HepG2 (cell line): ENCODE measurements at regions not wholly inside any gene's neighbourhood (a gene's known extent, or its start where the extent isn't known, plus 50 kb on each side); places are given as distances from the start of the nearest gene placed in this dataset.

Source experiments
- ATAC-seq: fragments of 200-7000 bp; cut with Tn5 transposase; 3 replicates; pipeline ENCODE4 v1.9.1; 2020; ENCODE audit warnings: mild to moderate bottlenecking, moderate library complexity
- BruUV-seq: library from RNA; stranded (reverse); fragments of 400-500 nt; replicated peaks from 2 replicates; lab custom pipeline; 2021; lab: Mats Ljungman, UMichigan
- CTCF ChIA-PET: fragments of 300-600 bp; formaldehyde crosslinking; extraction: SDS; loops from one replicate; lab custom pipeline; 2021; ENCODE audit warnings: low total read pairs, inconsistent platforms, low intra/inter-chr PET ratio; lab: Yijun Ruan, JAX
- POLR2A ChIA-PET: fragments of 350-600 bp; sonication (Branson Sonifier 250); formaldehyde crosslinking; loops from one replicate; lab custom pipeline; 2020; ENCODE audit warnings: antibody characterized with exemption, inconsistent platforms; lab: Yijun Ruan, JAX
- DNase-seq: peaks from one replicate; pipeline ENCODE4 v3.0.0-alpha.2; 2015; ENCODE audit warnings: low spot score
- FAIRE-seq: peaks from 3 replicates; lab custom pipeline; 2011; peaks lifted over from hg19 to GRCh38; lab: Jason Lieb, UNC
- H2AFZ ChIP-seq: one replicate; pipeline ENCODE4 v1.6.1; 2011; ENCODE audit warnings: low read length, inconsistent platforms
- H3K27ac ChIP-seq: fragments of 300-600 bp; 3 replicates; pipeline ENCODE4 v1.8.0; 2011; ENCODE audit warnings: mixed run types, mild to moderate bottlenecking, mixed read lengths, low read length, inconsistent platforms; ENCODE audit not compliant: insufficient read depth; ENCODE audit errors: extremely low read length
- H3K27me3 ChIP-seq, 2 experiments: fragments of 200-600 bp in 1 of 2; 2 replicates in 1 of 2; 3 replicates in 1 of 2; pipeline versions ENCODE4 v1.6.0 to v1.8.0; 2011; ENCODE audit warnings: low read length in 2 of 2, mild to moderate bottlenecking in 2 of 2, moderate library complexity in 2 of 2, inconsistent platforms in 1 of 2; ENCODE audit not compliant: insufficient read depth in 2 of 2, control insufficient read depth in 1 of 2
- H3K36me3 ChIP-seq, 2 experiments: fragments of 200-600 bp in 1 of 2; replicated peaks in 1 of 2; 2 replicates in 1 of 2; 3 replicates in 1 of 2; pipeline versions ENCODE4 v1.5.1 to v1.8.0; 2011; ENCODE audit warnings: low read length in 2 of 2, inconsistent platforms in 1 of 2; ENCODE audit not compliant: insufficient read depth in 2 of 2, control insufficient read depth in 1 of 2
- H3K4me1 ChIP-seq: 2 replicates; pipeline ENCODE4 v1.5.1; 2012; ENCODE audit warnings: low read length, inconsistent platforms; ENCODE audit not compliant: insufficient read depth
- H3K4me2 ChIP-seq: 2 replicates; pipeline ENCODE4 v1.6.0; 2011; ENCODE audit warnings: low read depth, low read length, inconsistent platforms
- H3K4me3 ChIP-seq, 3 experiments: fragments of 200-600 bp in 1 of 3; sonication (generic), shearing (Covaris generic) in 1 of 3; replicated peaks in 1 of 3; 2 replicates each; pipeline ENCODE4 v1.5.1; 2011 to 2016; ENCODE audit warnings: low read length in 3 of 3, inconsistent platforms in 2 of 3, low read depth in 2 of 3, mild to moderate bottlenecking in 2 of 3, control low read depth in 1 of 3, mixed read lengths in 1 of 3; ENCODE audit not compliant: insufficient read depth in 1 of 3
- H3K79me2 ChIP-seq: one replicate; pipeline ENCODE4 v1.6.1; 2011; ENCODE audit warnings: low read length, inconsistent platforms; ENCODE audit not compliant: insufficient read depth
- H3K9ac ChIP-seq: 2 replicates; pipeline ENCODE4 v1.6.0; 2011; ENCODE audit warnings: mild to moderate bottlenecking, low read depth, low read length, inconsistent platforms; ENCODE audit not compliant: insufficient read depth
- H3K9me3 ChIP-seq: 2 replicates; pipeline ENCODE4 v1.5.1; 2012; ENCODE audit warnings: mild to moderate bottlenecking, low read length
- H4K20me1 ChIP-seq: 2 replicates; pipeline ENCODE4 v1.6.0; 2011; ENCODE audit warnings: inconsistent platforms, mild to moderate bottlenecking, low read length, moderate library complexity; ENCODE audit not compliant: insufficient read depth
- GABPA ChIP-seq, 2 experiments: IDR thresholded peaks; 2 replicates each; pipeline ENCODE4 v1.6.1; 2011 to 2016; ENCODE audit warnings: low read depth in 2 of 2, low read length in 1 of 2, missing biosample characterization in 1 of 2, missing genetic modification characterization in 1 of 2
- MATR3 ChIP-seq: sonication (generic); formaldehyde crosslinking; IDR thresholded peaks from 2 replicates; pipeline ENCODE4 v1.4.0; 2020; ENCODE audit warnings: missing genetic modification reagents
- STAT5B ChIP-seq: sonication (generic); formaldehyde crosslinking; IDR thresholded peaks from 2 replicates; pipeline ENCODE4 v1.4.0; 2020; ENCODE audit warnings: missing genetic modification reagents
- ZBTB2 ChIP-seq: sonication (generic); formaldehyde crosslinking; IDR thresholded peaks from 2 replicates; pipeline ENCODE4 v1.8.0; 2022; ENCODE audit warnings: low read depth, missing genetic modification reagents
- ZNF468 ChIP-seq: sonication (generic); formaldehyde crosslinking; IDR thresholded peaks from 2 replicates; pipeline ENCODE4 v1.8.0; 2022; ENCODE audit warnings: mild to moderate bottlenecking, moderate library complexity, missing genetic modification reagents
- WGBS: methylation state at CpG from one replicate; pipeline ENCODE4 v1.1.6; 2017; ENCODE audit warnings: low lambda C conversion rate; 5-methylcytosine and 5-hydroxymethylcytosine counted together
- in situ Hi-C: cut with HindIII; loops from 2 replicates; pipeline ENCODE4 v1.10.0; 2017; ENCODE audit warnings: low pct_unique_long_range_greater_than_20kb; ENCODE audit not compliant: extremely low pct_ligation_motif_present
- intact Hi-C: fragments of 100-400 bp; cut with micrococcal nuclease; formaldehyde crosslinking; loops from one replicate; pipeline ENCODE4 v1.10.0; 2022; ENCODE audit not compliant: unreplicated experiment

- no TSS peak for BruUV-seq
- Histone ChIP-seq H3K4me2 (no peak overlapping the region), H3K79me2 (no peaks in the 10 kb centered on the region), H2AFZ (no peak overlapping the region), H3K27ac (no peak overlapping the region), H3K9me3 (no peaks in the 10 kb centered on the region), H3K9ac (no peak overlapping the region), H3K4me3 (no peak overlapping the region), H3K4me1 (no peaks in the 10 kb centered on the region), H3K27me3 (no peaks in the 10 kb centered on the region; a peak in 1 of 5 replicates), H3K36me3 (no peaks in the 10 kb centered on the region), H4K20me1 (no peaks in the 10 kb centered on the region)
- intact Hi-C loops (no loop called here), in situ Hi-C loops (no loop called here)
- ATAC-seq = no peak
- FAIRE-seq = no peak
- CTCF ChIA-PET = no interaction called here
- TF ChIP-seq ZBTB2 (CRISPR knock-in tag) (no peak), STAT5B (no peak), GABPA (IDR thresholded peaks at IDR 0.05; ENCODE audit: low read depth, low read length) (no peak), GABPA (CRISPR knock-in tag; IDR thresholded peaks at IDR 0.05; ENCODE audit: low read depth) (peak; percentile 35; the same call in 1 of the 2 replicates), ZNF468 (CRISPR knock-in tag) (no peak)
- POLR2A ChIA-PET = no interaction called here
- DNase-seq = no peak
These were observed 148.9 kb upstream of the IRX2 start for GRCh38 chr5:2900360-2900759.

- Histone ChIP-seq H3K79me2 (no peaks in the 10 kb centered on the region), H3K4me3 (no peak overlapping the region), H2AFZ (no peak overlapping the region), H3K27me3 (no peaks in the 10 kb centered on the region; a peak in 1 of 5 replicates), H3K9ac (no peak overlapping the region), H3K4me1 (no peaks in the 10 kb centered on the region), H3K36me3 (no peaks in the 10 kb centered on the region), H3K9me3 (no peaks in the 10 kb centered on the region), H3K27ac (no peak overlapping the region), H4K20me1 (no peaks in the 10 kb centered on the region), H3K4me2 (no peak overlapping the region)
- in situ Hi-C loops (no loop called here), intact Hi-C loops (no loop called here)
- BruUV-seq = no TSS peak
- ATAC-seq (no peak), FAIRE-seq (no peak), DNase-seq (no peak)
- CTCF ChIA-PET = no interaction called here
- POLR2A ChIA-PET = no interaction called here
- no peak for TF ChIP-seq MATR3 (CRISPR knock-in tag)
- 35% methylated on average over 9 of the region's 9 CpGs for WGBS
These were observed 147.8 kb upstream of the IRX2 start for GRCh38 chr5:2899311-2899710.
